A673 (cell line): ENCODE measurements at regions not wholly inside any gene's neighbourhood (a gene's known extent, or its start where the extent isn't known, plus 50 kb on each side); places are given as distances from the start of the nearest gene placed in this dataset.

Experiments used
- BruUV-seq: library from RNA; stranded (reverse); fragments of 400-500 nt; replicated peaks from 2 replicates; lab custom pipeline; 2021; lab: Mats Ljungman, UMichigan
- CTCF ChIA-PET: fragments of 300-600 bp; sonication (Branson Sonifier 250); formaldehyde crosslinking; loops from one replicate; lab custom pipeline; 2022; ENCODE audit warnings: antibody characterized with exemption; lab: Charles Lee
- POLR2A ChIA-PET: fragments of 300-600 bp; sonication (Branson Sonifier 250); formaldehyde crosslinking; loops from one replicate; lab custom pipeline; 2022; ENCODE audit warnings: antibody characterized with exemption; ENCODE audit not compliant: low non-redundant PET; lab: Charles Lee
- DNase-seq: peaks from one replicate; pipeline ENCODE4 v3.0.0-alpha.2; 2015; ENCODE audit warnings: low spot score
- H3K27ac ChIP-seq: fragments of 200-600 bp; sonication (generic); 2 replicates; pipeline ENCODE4 v1.5.1; 2016; ENCODE audit warnings: mixed run types, low read depth, mild to moderate bottlenecking, mixed read lengths, antibody characterized with exemption, low read length; ENCODE audit not compliant: poor library complexity, severe bottlenecking
- H3K27me3 ChIP-seq: fragments of 200-600 bp; sonication (generic); replicated peaks from 2 replicates; pipeline ENCODE4 v1.6.1; 2017; ENCODE audit warnings: mixed run types, low read depth, mild to moderate bottlenecking, mixed read lengths, antibody characterized with exemption, low read length; ENCODE audit not compliant: insufficient read depth, poor library complexity
- H3K36me3 ChIP-seq: fragments of 200-600 bp; sonication (generic); 2 replicates; pipeline ENCODE4 v1.6.1; 2016; ENCODE audit warnings: mixed run types, mild to moderate bottlenecking, mixed read lengths, antibody characterized with exemption, low read length; ENCODE audit not compliant: insufficient read depth, poor library complexity, severe bottlenecking
- H3K4me1 ChIP-seq: fragments of 200-600 bp; sonication (generic); 2 replicates; pipeline ENCODE4 v1.6.1; 2017; ENCODE audit warnings: mixed run types, mild to moderate bottlenecking, mixed read lengths, antibody characterized with exemption, low read length; ENCODE audit not compliant: insufficient read depth, poor library complexity, severe bottlenecking
- H3K4me3 ChIP-seq: fragments of 200-600 bp; sonication (generic); 2 replicates; pipeline ENCODE4 v1.5.1; 2016; ENCODE audit warnings: low read depth, mixed run types, mild to moderate bottlenecking, mixed read lengths, low read length; ENCODE audit not compliant: poor library complexity, severe bottlenecking
- H3K9me3 ChIP-seq: fragments of 200-600 bp; sonication (generic); 2 replicates; pipeline ENCODE4 v1.6.1; 2016; ENCODE audit warnings: mixed run types, low read depth, mild to moderate bottlenecking, mixed read lengths, antibody characterized with exemption, low read length; ENCODE audit not compliant: poor library complexity, severe bottlenecking
- EZH2 ChIP-seq: fragments of 200-600 bp; sonication (generic); IDR thresholded peaks from 2 replicates; pipeline ENCODE4 v1.6.1; 2017; ENCODE audit warnings: borderline replicate concordance, low read depth, mild to moderate bottlenecking, mixed read lengths, antibody characterized with exemption, low read length; ENCODE audit not compliant: poor library complexity, severe bottlenecking
- intact Hi-C: fragments of 100-400 bp; cut with micrococcal nuclease; formaldehyde crosslinking; loops from one replicate; pipeline ENCODE4 v1.10.0; 2022; ENCODE audit not compliant: unreplicated experiment
- TF ChIP-seq, protein P1 (sequence below): fragments of 300-800, 200-600 bp; sonication (generic); conservative IDR thresholded peaks from 2 replicates; pipeline ENCODE4 v1.5.1; 2017; ENCODE audit warnings: low read depth, mild to moderate bottlenecking, antibody characterized with exemption, low read length, moderate library complexity, mixed read lengths

DNA sequence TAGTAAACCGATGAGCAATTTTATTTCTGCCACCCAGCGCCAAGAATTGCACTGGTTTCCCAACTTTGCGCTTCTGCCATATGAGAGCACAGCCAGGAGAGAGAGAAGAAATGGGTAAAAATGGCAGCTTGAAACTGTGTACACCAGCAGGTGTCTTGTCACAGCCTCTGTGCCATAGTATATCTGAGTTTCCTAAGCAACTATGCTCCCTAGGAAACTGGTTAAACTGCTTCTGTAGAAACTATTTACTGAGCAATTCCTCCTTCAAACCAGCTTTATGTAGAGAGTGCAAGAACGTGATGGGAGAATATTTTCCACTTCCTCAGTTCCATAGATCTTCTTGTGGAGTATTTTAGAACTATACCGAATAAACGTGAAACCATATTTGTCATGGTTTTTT lies 1361.3 kb downstream of the PCDH9 start:
- CTCF ChIA-PET, result no interaction called here
- Histone ChIP-seq H3K9me3 (no peaks in the 10 kb centered on the region), H3K27ac (no peak overlapping the region), H3K27me3 (no peaks in the 10 kb centered on the region), H3K4me3 (no peak overlapping the region), H3K36me3 (no peaks in the 10 kb centered on the region), H3K4me1 (no peaks in the 10 kb centered on the region)
- TF ChIP-seq EZH2, result no peak
- TF ChIP-seq, protein P1, sequence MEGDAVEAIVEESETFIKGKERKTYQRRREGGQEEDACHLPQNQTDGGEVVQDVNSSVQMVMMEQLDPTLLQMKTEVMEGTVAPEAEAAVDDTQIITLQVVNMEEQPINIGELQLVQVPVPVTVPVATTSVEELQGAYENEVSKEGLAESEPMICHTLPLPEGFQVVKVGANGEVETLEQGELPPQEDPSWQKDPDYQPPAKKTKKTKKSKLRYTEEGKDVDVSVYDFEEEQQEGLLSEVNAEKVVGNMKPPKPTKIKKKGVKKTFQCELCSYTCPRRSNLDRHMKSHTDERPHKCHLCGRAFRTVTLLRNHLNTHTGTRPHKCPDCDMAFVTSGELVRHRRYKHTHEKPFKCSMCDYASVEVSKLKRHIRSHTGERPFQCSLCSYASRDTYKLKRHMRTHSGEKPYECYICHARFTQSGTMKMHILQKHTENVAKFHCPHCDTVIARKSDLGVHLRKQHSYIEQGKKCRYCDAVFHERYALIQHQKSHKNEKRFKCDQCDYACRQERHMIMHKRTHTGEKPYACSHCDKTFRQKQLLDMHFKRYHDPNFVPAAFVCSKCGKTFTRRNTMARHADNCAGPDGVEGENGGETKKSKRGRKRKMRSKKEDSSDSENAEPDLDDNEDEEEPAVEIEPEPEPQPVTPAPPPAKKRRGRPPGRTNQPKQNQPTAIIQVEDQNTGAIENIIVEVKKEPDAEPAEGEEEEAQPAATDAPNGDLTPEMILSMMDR, result no peak
- no TSS peak for BruUV-seq
- intact Hi-C loops, result no loop called here
- POLR2A ChIA-PET, result no interaction called here
- no peak for DNase-seq

DNA sequence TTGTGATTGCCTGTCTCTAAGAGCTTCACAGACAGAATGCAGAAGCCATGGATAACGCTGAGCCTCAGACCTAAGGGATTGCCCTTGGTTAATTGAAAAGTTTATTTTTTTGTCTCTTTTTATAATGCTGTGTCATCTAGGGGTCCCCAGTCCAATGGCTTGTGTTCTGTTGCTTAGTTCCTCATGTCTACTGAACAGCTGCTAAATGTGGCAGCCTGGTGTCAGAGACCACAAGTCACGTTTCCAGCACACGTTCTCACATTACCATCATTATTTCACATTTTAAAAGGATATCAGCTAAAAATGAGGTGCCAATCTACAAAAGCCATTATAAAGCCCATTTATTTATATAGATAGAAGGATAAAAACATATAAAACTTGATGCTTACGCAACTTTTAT lies 1362.0 kb downstream of the PCDH9 start:
- no peak overlapping the region for H3K27ac ChIP-seq
- intact Hi-C loops, result no loop called here
- H3K4me1 ChIP-seq, result no peaks in the 10 kb centered on the region
- H3K9me3 ChIP-seq, result no peaks in the 10 kb centered on the region
- POLR2A ChIA-PET, result no interaction called here
- no TSS peak for BruUV-seq
- no peaks in the 10 kb centered on the region for H3K36me3 ChIP-seq
- no peak for DNase-seq
- TF ChIP-seq, protein P1, result no peak
- TF ChIP-seq EZH2, result no peak
- H3K4me3 ChIP-seq, result no peak overlapping the region
- CTCF ChIA-PET, result no interaction called here
- H3K27me3 ChIP-seq, result no peaks in the 10 kb centered on the region

DNA sequence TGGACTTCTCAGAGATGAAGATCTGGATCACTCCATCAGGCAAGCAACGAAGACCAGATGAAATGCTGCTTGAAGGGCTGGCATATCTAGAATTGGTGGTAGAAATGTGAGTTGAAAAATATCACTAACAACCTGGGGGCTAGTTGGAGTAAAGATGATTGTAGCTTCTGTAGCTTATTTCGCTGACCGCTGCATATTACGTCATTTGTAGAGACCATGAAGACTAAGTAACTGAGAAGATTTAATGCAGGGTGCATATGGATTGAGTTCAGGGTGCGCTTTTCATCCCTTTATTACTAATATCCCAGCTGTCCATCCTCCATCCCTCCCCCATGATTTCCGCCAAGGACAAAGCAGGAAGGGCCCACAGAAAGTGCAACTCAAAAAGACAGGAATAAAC lies 1364.0 kb downstream of the PCDH9 start:
- POLR2A ChIA-PET, result no interaction called here
- BruUV-seq, result no TSS peak

More for the DNA sequence above, 1364.0 kb downstream of the PCDH9 start:
- no peaks in the 10 kb centered on the region for H3K36me3 ChIP-seq
- no peak overlapping the region for H3K27ac ChIP-seq
- no peak for TF ChIP-seq EZH2
- TF ChIP-seq, protein P1, result no peak
- no peaks in the 10 kb centered on the region for H3K4me1 ChIP-seq
- no peak overlapping the region for H3K4me3 ChIP-seq
- CTCF ChIA-PET, result no interaction called here
- H3K9me3 ChIP-seq, result no peaks in the 10 kb centered on the region
- no peaks in the 10 kb centered on the region for H3K27me3 ChIP-seq
- no peak for DNase-seq
- intact Hi-C loops, result no loop called here
